ENCODE measurements at regions not wholly inside any gene's neighbourhood (a gene's known extent, or its start where the extent isn't known, plus 50 kb on each side); places are given as distances from the start of the nearest gene placed in this dataset.
A peak's percentile ranks its signal among the peaks of the same experiment; 100 is the strongest.

- DNase-seq = peak; percentile 47
Observed at GRCh38 chr14:101056446-101056845, 152.9 kb upstream of the RTL1 start.

More at GRCh38 chr14:101056446-101056845, 152.9 kb upstream of the RTL1 start:
- dilution Hi-C loops (cut with HindIII; ENCODE audit: low sequenced_read_pairs, unreplicated experiment) = no loop called here
- H3K4ac ChIP-seq (ENCODE audit: low read depth, low read length) = no peak overlapping the region
- peaks cover 6 to 53% of the 10 kb centered on the region in 2 experiments; a peak in 3 of 4 replicates for H3K79me1 ChIP-seq (ENCODE audit: low read depth in 1 of 2, low read length in 2 of 2)
- peaks cover 76% of the 10 kb centered on the region for H3K36me3 ChIP-seq (ENCODE audit: control insufficient read depth, insufficient read depth, low read length)
- peak overlapping the region; percentile 18; the same call in 1 of the 2 replicates for H4K91ac ChIP-seq (ENCODE audit: insufficient read depth, low read depth, low read length)
- no peak overlapping the region for H3K56ac ChIP-seq (ENCODE audit: extremely low read depth, insufficient read depth, low read length)
- in situ Hi-C loops (cut with MboI; ENCODE audit: low sequenced_read_pairs) = no loop called here
- no peak overlapping the region for H4K8ac ChIP-seq (ENCODE audit: low read depth in 2 of 2, low read length in 2 of 2)
- H3K4me2 ChIP-seq (ENCODE audit: low read depth, low read length) = no peak overlapping the region
- H3K27me3 ChIP-seq (ENCODE audit: control insufficient read depth, insufficient read depth, low read length) = no peaks in the 10 kb centered on the region
- H3K23ac ChIP-seq (ENCODE audit: low read depth, low read length) = no peak overlapping the region
- ATAC-seq (ENCODE audit: low read depth) = 0 out of 2 replicates have a peak, but pooled peaks have one; percentile 10
- H3K14ac ChIP-seq (replicated peaks; ENCODE audit: low read depth, low read length) = peak overlapping the region; percentile 46
- CTCF ChIA-PET = no interaction called here
- H2BK5ac ChIP-seq (ENCODE audit: low read depth, low read length, poor library complexity, severe bottlenecking) = peak overlapping the region; percentile 62
- H3K18ac ChIP-seq (ENCODE audit: low read depth, low read length) = no peak overlapping the region; the same call in 1 of the 2 replicates
- no peak for TF ChIP-seq NFE2L2 (IDR thresholded peaks at IDR 0.05; ENCODE audit: low read depth, low read length)
- no peak for TF ChIP-seq MAFK (IDR thresholded peaks at IDR 0.05; ENCODE audit: low read depth, low read length)
- TF ChIP-seq MAZ (IDR thresholded peaks at IDR 0.05; ENCODE audit: borderline replicate concordance, low read depth, low read length) = no peak
- TF ChIP-seq CEBPB (IDR thresholded peaks at IDR 0.05; ENCODE audit: low read depth, low read length) = no peak
- no peak for TF ChIP-seq ELK1 (IDR thresholded peaks at IDR 0.05; ENCODE audit: borderline replicate concordance, low read depth, low read length)
- no peak for TF ChIP-seq RCOR1 (IDR thresholded peaks at IDR 0.05; ENCODE audit: insufficient replicate concordance, low read length)
- TF ChIP-seq USF2 (IDR thresholded peaks at IDR 0.05; ENCODE audit: low read depth, low read length) = no peak
- TF ChIP-seq RAD21 (IDR thresholded peaks at IDR 0.05; ENCODE audit: low read length) = no peak
- no peak for TF ChIP-seq MXI1 (IDR thresholded peaks at IDR 0.05; ENCODE audit: borderline replicate concordance, low read depth, low read length)
- no peak for TF ChIP-seq SMC3 (IDR thresholded peaks at IDR 0.05; ENCODE audit: low read depth, low read length)
- no peak for TF ChIP-seq CHD1 (IDR thresholded peaks at IDR 0.05; ENCODE audit: low read depth, low read length)
- TF ChIP-seq BHLHE40 (IDR thresholded peaks at IDR 0.05; ENCODE audit: low read depth, low read length) = no peak
- TF ChIP-seq FOS (IDR thresholded peaks at IDR 0.05; ENCODE audit: low read depth, low read length) = no peak
- TF ChIP-seq CTCF (conservative IDR thresholded peaks at IDR 0.05; ENCODE audit: low read depth, low read length) = no peak
- no peak for TF ChIP-seq RFX5 (IDR thresholded peaks at IDR 0.05; ENCODE audit: low read depth, low read length)
- no peak for TF ChIP-seq POLR2A (IDR thresholded peaks at IDR 0.05; ENCODE audit: low read depth, low read length)
- H2BK20ac ChIP-seq (ENCODE audit: low read depth, low read length) = no peak overlapping the region
- H3K9ac ChIP-seq (ENCODE audit: low read depth, low read length) = no peak overlapping the region
- no peak overlapping the region for H4K5ac ChIP-seq (ENCODE audit: low read depth, low read length)
- peak overlapping the region; percentile 42; the same call in 1 of the 2 replicates for H2AK5ac ChIP-seq (ENCODE audit: low read depth, low read length)
- no peak overlapping the region for H2BK120ac ChIP-seq (ENCODE audit: low read depth, low read length)
- H3K9me1 ChIP-seq (ENCODE audit: insufficient read depth, low read length) = peaks cover 27% of the 10 kb centered on the region
- no peak overlapping the region for H2BK15ac ChIP-seq (ENCODE audit: low read depth, low read length)
- H3K4me1 ChIP-seq (ENCODE audit: control insufficient read depth, insufficient read depth, low read length) = peaks cover 11% of the 10 kb centered on the region; the same call in 1 of the 2 replicates
- no CpG with 5 or more reads among the region's 2 CpGs for WGBS, 2 experiments (ENCODE audit: extremely low coverage in 2 of 2, insufficient read length in 1 of 2)
- no peak overlapping the region for H3K27ac ChIP-seq (ENCODE audit: insufficient read depth, low read length)
- H3K4me3 ChIP-seq (ENCODE audit: insufficient read depth, low read depth, low read length) = no peak overlapping the region
- H2AK9ac ChIP-seq (replicated peaks; ENCODE audit: low read depth, low read length, poor library complexity) = no peak overlapping the region
- intact Hi-C loops (cut with micrococcal nuclease) = no loop called here
- POLR2A ChIA-PET (ENCODE audit: unreplicated experiment) = no interaction called here
- BruUV-seq (replicated peaks) = no TSS peak
- peak overlapping the region; percentile 28 for H2AFZ ChIP-seq (replicated peaks; ENCODE audit: low read length, poor library complexity)
- H3K9me3 ChIP-seq (ENCODE audit: control insufficient read depth, insufficient read depth, low read length) = no peaks in the 10 kb centered on the region
- peaks cover 18% of the 10 kb centered on the region for H4K20me1 ChIP-seq (ENCODE audit: insufficient read depth, low read length)
